ENCODE measurements at regions not wholly inside any gene's neighbourhood (a gene's known extent, or its start where the extent isn't known, plus 50 kb on each side); places are given as distances from the start of the nearest gene placed in this dataset.

GRCh38 chr22:48431536-48432315 lies 1395.9 kb downstream of the BRD1 start:
- TF ChIP-seq, protein P1, sequence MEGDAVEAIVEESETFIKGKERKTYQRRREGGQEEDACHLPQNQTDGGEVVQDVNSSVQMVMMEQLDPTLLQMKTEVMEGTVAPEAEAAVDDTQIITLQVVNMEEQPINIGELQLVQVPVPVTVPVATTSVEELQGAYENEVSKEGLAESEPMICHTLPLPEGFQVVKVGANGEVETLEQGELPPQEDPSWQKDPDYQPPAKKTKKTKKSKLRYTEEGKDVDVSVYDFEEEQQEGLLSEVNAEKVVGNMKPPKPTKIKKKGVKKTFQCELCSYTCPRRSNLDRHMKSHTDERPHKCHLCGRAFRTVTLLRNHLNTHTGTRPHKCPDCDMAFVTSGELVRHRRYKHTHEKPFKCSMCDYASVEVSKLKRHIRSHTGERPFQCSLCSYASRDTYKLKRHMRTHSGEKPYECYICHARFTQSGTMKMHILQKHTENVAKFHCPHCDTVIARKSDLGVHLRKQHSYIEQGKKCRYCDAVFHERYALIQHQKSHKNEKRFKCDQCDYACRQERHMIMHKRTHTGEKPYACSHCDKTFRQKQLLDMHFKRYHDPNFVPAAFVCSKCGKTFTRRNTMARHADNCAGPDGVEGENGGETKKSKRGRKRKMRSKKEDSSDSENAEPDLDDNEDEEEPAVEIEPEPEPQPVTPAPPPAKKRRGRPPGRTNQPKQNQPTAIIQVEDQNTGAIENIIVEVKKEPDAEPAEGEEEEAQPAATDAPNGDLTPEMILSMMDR (IDR thresholded peaks at IDR 0.05), result no peak
- no peak for TF ChIP-seq POLR2A (IDR thresholded peaks at IDR 0.05)

All from heart left ventricle (tissue), 13 donors.